Neural cell (in vitro differentiated cells): ENCODE measurements at regions not wholly inside any gene's neighbourhood (a gene's known extent, or its start where the extent isn't known, plus 50 kb on each side); places are given as distances from the start of the nearest gene placed in this dataset.

Source experiments
- H2AFZ ChIP-seq: fragments of 200-600, 300-800 bp; sonication (generic), shearing (Covaris generic); 2 replicates; pipeline ENCODE4 v1.6.0; 2014; ENCODE audit warnings: low read depth, mild to moderate bottlenecking, antibody characterized with exemption, low read length, moderate library complexity
- H3F3A ChIP-seq: fragments of 200-600 bp; shearing (Covaris generic); 2 replicates; pipeline ENCODE4 v1.6.1; 2016; ENCODE audit warnings: mild to moderate bottlenecking, moderate library complexity, mixed read lengths, antibody characterized with exemption, low read length; ENCODE audit not compliant: insufficient read depth, poor library complexity, severe bottlenecking
- H3K27ac ChIP-seq: fragments of 200-600, 300-800 bp; sonication (generic), shearing (Covaris generic); 2 replicates; pipeline ENCODE4 v1.5.1; 2014; ENCODE audit warnings: mild to moderate bottlenecking, low read length, moderate library complexity
- H3K27me3 ChIP-seq: fragments of 300-800, 200-600 bp; sonication (generic), shearing (Covaris generic); 2 replicates; pipeline ENCODE4 v1.6.0; 2014; ENCODE audit warnings: mild to moderate bottlenecking, low read depth, low read length, moderate library complexity; ENCODE audit not compliant: insufficient read depth
- H3K36me3 ChIP-seq: fragments of 300-800, 200-600 bp; sonication (generic), shearing (Covaris generic); 2 replicates; pipeline ENCODE4 v1.5.1; 2014; ENCODE audit warnings: mild to moderate bottlenecking, antibody characterized with exemption, low read length, moderate library complexity; ENCODE audit not compliant: insufficient read depth
- H3K4me2 ChIP-seq: fragments of 300-800, 200-600 bp; sonication (generic), shearing (Covaris generic); 2 replicates; pipeline ENCODE4 v1.6.0; 2014; ENCODE audit warnings: mild to moderate bottlenecking, low read length
- H3K4me3 ChIP-seq: fragments of 300-800, 200-600 bp; sonication (generic), shearing (Covaris generic); 2 replicates; pipeline ENCODE4 v1.5.1; 2014; ENCODE audit warnings: mild to moderate bottlenecking, low read length, moderate library complexity
- H3K79me2 ChIP-seq: fragments of 200-600 bp; shearing (Covaris generic); replicated peaks from 2 replicates; pipeline ENCODE4 v1.6.0; 2014; ENCODE audit warnings: mild to moderate bottlenecking, low read length, moderate library complexity; ENCODE audit not compliant: insufficient read depth
- H3K9ac ChIP-seq: fragments of 300-800, 200-600 bp; sonication (generic), shearing (Covaris generic); 2 replicates; pipeline ENCODE4 v1.6.1; 2016; ENCODE audit warnings: mild to moderate bottlenecking, low read length, mixed read lengths
- H3K9me2 ChIP-seq: fragments of 200-600 bp; shearing (Covaris generic); 2 replicates; pipeline ENCODE4 v1.6.1; 2016; ENCODE audit warnings: mild to moderate bottlenecking, low read length, mixed read lengths; ENCODE audit not compliant: insufficient read depth
- H3K9me3 ChIP-seq: fragments of 200-600, 300-800 bp; sonication (generic), shearing (Covaris generic); 2 replicates; pipeline ENCODE4 v1.6.1; 2016; ENCODE audit warnings: mild to moderate bottlenecking, mixed run types, low read length, moderate library complexity, mixed read lengths
- H4K20me1 ChIP-seq: fragments of 200-600 bp; shearing (Covaris generic); 2 replicates; pipeline ENCODE4 v1.6.1; 2016; ENCODE audit warnings: mild to moderate bottlenecking, mixed run types; ENCODE audit not compliant: insufficient read depth
- EP300 ChIP-seq: fragments of 450-650 bp; conservative IDR thresholded peaks from 2 replicates; pipeline ENCODE4 v1.6.1; 2014; ENCODE audit warnings: antibody characterized with exemption, mild to moderate bottlenecking, moderate library complexity; ENCODE audit not compliant: poor library complexity, severe bottlenecking
- EZH2 ChIP-seq: fragments of 200-600, 300-800 bp; shearing (Covaris generic), sonication (generic); IDR thresholded peaks from 2 replicates; pipeline ENCODE4 v1.6.1; 2014; ENCODE audit warnings: antibody characterized with exemption, low read length, borderline replicate concordance, mild to moderate bottlenecking; ENCODE audit not compliant: insufficient read depth, poor library complexity, severe bottlenecking
- MXI1 ChIP-seq: fragments of 450-650 bp; conservative IDR thresholded peaks from 2 replicates; pipeline ENCODE4 v1.6.1; 2014; ENCODE audit warnings: antibody characterized with exemption, mild to moderate bottlenecking; ENCODE audit not compliant: poor library complexity, severe bottlenecking
- POLR2AphosphoS5 ChIP-seq: IDR thresholded peaks from 2 replicates; pipeline ENCODE4 v1.6.1; 2012
- RAD21 ChIP-seq: fragments of 450-650 bp; conservative IDR thresholded peaks from 2 replicates; pipeline ENCODE4 v1.6.1; 2014; ENCODE audit warnings: antibody characterized with exemption, mild to moderate bottlenecking, moderate library complexity
- SMC3 ChIP-seq: fragments of 450-650 bp; conservative IDR thresholded peaks from 2 replicates; pipeline ENCODE4 v1.6.1; 2014; ENCODE audit warnings: antibody characterized with exemption, mild to moderate bottlenecking, moderate library complexity; ENCODE audit not compliant: poor library complexity
- TAF1 ChIP-seq: IDR thresholded peaks from 2 replicates; pipeline ENCODE4 v1.6.1; 2012; ENCODE audit warnings: low read depth
- TF ChIP-seq, protein P1 (sequence below): fragments of 450-650 bp; IDR thresholded peaks from 2 replicates; pipeline ENCODE4 v1.5.1; 2014; ENCODE audit warnings: antibody characterized with exemption, mild to moderate bottlenecking, moderate library complexity; ENCODE audit not compliant: poor library complexity, severe bottlenecking
- TF ChIP-seq, protein P2 (sequence below): IDR thresholded peaks from 2 replicates; pipeline ENCODE4 v1.6.1; 2012; ENCODE audit warnings: borderline replicate concordance

DNA sequence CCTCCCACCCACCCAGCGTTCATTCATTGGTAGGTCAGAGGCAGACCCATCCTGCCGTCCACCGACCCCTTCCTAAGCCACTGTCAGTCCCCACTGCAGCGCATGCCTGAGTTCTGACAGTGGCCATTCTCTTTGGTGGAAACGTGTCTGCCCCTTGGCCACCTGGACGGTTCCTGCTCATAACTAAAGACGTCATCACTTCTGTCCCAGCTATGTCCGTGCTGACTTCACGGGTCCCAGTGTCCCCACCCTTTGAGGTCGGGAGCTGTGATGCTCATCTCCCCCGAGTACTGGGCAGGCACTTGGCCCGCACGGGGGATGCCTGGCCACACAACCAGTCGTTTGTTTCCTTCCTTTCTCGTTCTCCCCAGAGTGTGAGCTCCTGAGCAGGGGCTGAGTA, 267.1 kb downstream of the C16orf95 start:
- H3K9ac ChIP-seq, result no peak overlapping the region
- no peak overlapping the region for H3K27ac ChIP-seq
- H3K9me2 ChIP-seq, result no peaks in the 10 kb centered on the region
- H3K9me3 ChIP-seq, result no peaks in the 10 kb centered on the region
- no peak overlapping the region for H3K4me3 ChIP-seq
- H2AFZ ChIP-seq, result no peak overlapping the region
- no peaks in the 10 kb centered on the region for H3F3A ChIP-seq
- TF ChIP-seq TAF1, result no peak
- TF ChIP-seq SMC3, result no peak
- TF ChIP-seq EP300, result no peak
- no peak for TF ChIP-seq EZH2
- no peak for TF ChIP-seq RAD21
- no peak for TF ChIP-seq POLR2AphosphoS5
- no peak for TF ChIP-seq MXI1
- TF ChIP-seq, protein P1, sequence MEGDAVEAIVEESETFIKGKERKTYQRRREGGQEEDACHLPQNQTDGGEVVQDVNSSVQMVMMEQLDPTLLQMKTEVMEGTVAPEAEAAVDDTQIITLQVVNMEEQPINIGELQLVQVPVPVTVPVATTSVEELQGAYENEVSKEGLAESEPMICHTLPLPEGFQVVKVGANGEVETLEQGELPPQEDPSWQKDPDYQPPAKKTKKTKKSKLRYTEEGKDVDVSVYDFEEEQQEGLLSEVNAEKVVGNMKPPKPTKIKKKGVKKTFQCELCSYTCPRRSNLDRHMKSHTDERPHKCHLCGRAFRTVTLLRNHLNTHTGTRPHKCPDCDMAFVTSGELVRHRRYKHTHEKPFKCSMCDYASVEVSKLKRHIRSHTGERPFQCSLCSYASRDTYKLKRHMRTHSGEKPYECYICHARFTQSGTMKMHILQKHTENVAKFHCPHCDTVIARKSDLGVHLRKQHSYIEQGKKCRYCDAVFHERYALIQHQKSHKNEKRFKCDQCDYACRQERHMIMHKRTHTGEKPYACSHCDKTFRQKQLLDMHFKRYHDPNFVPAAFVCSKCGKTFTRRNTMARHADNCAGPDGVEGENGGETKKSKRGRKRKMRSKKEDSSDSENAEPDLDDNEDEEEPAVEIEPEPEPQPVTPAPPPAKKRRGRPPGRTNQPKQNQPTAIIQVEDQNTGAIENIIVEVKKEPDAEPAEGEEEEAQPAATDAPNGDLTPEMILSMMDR, result no peak
- TF ChIP-seq, protein P2, sequence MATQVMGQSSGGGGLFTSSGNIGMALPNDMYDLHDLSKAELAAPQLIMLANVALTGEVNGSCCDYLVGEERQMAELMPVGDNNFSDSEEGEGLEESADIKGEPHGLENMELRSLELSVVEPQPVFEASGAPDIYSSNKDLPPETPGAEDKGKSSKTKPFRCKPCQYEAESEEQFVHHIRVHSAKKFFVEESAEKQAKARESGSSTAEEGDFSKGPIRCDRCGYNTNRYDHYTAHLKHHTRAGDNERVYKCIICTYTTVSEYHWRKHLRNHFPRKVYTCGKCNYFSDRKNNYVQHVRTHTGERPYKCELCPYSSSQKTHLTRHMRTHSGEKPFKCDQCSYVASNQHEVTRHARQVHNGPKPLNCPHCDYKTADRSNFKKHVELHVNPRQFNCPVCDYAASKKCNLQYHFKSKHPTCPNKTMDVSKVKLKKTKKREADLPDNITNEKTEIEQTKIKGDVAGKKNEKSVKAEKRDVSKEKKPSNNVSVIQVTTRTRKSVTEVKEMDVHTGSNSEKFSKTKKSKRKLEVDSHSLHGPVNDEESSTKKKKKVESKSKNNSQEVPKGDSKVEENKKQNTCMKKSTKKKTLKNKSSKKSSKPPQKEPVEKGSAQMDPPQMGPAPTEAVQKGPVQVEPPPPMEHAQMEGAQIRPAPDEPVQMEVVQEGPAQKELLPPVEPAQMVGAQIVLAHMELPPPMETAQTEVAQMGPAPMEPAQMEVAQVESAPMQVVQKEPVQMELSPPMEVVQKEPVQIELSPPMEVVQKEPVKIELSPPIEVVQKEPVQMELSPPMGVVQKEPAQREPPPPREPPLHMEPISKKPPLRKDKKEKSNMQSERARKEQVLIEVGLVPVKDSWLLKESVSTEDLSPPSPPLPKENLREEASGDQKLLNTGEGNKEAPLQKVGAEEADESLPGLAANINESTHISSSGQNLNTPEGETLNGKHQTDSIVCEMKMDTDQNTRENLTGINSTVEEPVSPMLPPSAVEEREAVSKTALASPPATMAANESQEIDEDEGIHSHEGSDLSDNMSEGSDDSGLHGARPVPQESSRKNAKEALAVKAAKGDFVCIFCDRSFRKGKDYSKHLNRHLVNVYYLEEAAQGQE, result no peak
- H4K20me1 ChIP-seq, result no peaks in the 10 kb centered on the region
- H3K4me2 ChIP-seq, result no peak overlapping the region
- H3K27me3 ChIP-seq, result no peaks in the 10 kb centered on the region
- no peaks in the 10 kb centered on the region for H3K79me2 ChIP-seq
- H3K36me3 ChIP-seq, result no peaks in the 10 kb centered on the region

DNA sequence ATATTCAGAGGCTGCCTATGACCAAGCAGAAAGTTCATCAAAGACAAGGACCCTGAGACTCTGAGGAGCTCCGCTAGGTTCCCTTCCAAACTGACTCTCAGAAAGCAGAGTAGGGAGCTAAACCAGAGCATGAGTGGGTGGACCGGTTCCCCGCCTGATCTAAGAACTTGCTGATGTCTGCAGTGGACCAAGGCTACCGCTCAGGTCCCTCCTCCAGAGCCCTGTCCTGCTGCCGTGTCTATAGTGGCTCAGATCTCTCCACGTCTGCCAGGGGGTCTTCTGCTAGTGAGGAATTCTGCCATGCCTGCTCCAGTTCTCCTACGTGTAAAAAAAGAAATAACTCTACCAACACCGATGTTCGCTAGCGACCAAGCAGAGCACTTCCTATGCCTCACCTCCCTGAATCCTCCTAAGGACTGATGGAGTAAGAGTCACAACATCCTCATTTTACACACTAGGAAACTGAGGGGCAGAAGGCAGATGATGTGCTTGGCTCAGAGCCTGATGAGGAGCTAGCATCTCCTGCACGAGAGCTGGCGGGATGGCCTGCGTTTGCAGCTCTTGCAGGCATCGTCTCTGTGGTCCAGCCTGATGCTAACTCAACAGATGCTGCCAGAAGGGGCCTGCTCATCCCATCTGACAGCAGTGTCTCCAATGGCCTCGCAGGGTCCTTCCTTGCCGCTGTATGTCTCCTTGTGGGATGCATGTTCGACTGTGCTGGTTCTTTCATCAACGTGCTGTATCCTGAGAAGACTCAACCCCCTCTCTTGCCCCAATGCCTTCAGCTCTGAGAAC, 265.5 kb downstream of the C16orf95 start:
- no peak overlapping the region for H3K4me3 ChIP-seq
- no peak overlapping the region for H2AFZ ChIP-seq
- no peak overlapping the region for H3K27ac ChIP-seq
- H3K9ac ChIP-seq, result no peak overlapping the region
- H3K36me3 ChIP-seq, result no peaks in the 10 kb centered on the region
- H3K4me2 ChIP-seq, result no peak overlapping the region
- no peaks in the 10 kb centered on the region for H3K27me3 ChIP-seq
- no peaks in the 10 kb centered on the region for H3K9me2 ChIP-seq
- no peaks in the 10 kb centered on the region for H3F3A ChIP-seq
- no peaks in the 10 kb centered on the region for H3K9me3 ChIP-seq
- H3K79me2 ChIP-seq, result no peaks in the 10 kb centered on the region
- H4K20me1 ChIP-seq, result no peaks in the 10 kb centered on the region
- no peak for TF ChIP-seq EP300
